ENCODE measurements at regions not wholly inside any gene's neighbourhood (a gene's known extent, or its start where the extent isn't known, plus 50 kb on each side); places are given as distances from the start of the nearest gene placed in this dataset.

DNA sequence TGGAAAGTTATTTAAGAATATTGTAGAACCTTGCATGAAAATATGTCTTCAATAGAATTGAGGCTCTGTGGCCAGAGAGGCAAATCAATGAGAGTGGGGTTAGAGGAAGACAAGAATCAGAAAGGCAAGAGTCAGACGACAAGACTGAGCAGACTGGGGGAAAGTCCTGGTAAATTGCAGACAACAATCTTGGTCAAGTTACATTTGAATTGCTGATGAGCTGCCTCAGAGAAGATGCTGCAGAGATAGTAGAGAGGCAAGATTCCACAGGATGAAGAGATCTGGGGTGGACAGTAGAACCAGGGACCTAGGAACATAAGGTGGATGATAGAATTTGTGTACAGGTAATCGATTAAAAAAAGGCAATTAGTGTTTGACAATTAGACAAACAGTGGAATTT is 133.8 kb downstream of the RXFP2 start:
- no peak for DNase-seq

DNA sequence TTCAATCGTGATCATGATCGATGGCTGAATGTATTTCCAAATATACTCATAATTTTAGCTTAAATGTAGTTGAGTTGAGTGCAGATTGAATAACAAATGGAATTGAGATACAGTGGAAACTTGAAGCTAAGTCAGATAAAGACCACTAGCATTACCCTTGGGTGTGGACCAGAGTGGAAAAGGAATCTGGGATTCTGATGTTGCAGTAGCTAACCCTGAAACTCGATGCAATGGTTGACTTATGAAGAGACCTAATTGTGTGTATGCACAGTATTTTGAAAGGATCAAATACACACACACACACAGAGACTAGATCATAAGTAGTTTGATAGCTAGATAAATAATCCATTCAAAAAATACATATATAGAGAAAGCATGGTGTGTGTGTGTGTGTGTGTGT is 135.8 kb downstream of the RXFP2 start:
- intact Hi-C loops (cut with DNase I; ENCODE audit: low total_unique reads) = no loop called here
- whole genome bisulfite sequencing, 5 donors = 71 to 87% (median 77%) methylated on average over 3 of the region's 3 CpGs
- Histone ChIP-seq H3K4me3 (no peak overlapping the region), H3K27ac (no peak overlapping the region), H3K4me1 (peaks cover 0 to 12% (median 4%) of the 10 kb centered on the region in 4 donors), H3K27me3 (no peaks in the 10 kb centered on the region), H3K36me3 (no peaks in the 10 kb centered on the region), H3K9me3 (no peaks in the 10 kb centered on the region)
- no peak for DNase-seq
- TF ChIP-seq EP300 (IDR thresholded peaks at IDR 0.05) (no peak), POLR2A (IDR thresholded peaks at IDR 0.05) (no peak), POLR2AphosphoS5 (IDR thresholded peaks at IDR 0.05) (no peak)
- TF ChIP-seq, protein P1, sequence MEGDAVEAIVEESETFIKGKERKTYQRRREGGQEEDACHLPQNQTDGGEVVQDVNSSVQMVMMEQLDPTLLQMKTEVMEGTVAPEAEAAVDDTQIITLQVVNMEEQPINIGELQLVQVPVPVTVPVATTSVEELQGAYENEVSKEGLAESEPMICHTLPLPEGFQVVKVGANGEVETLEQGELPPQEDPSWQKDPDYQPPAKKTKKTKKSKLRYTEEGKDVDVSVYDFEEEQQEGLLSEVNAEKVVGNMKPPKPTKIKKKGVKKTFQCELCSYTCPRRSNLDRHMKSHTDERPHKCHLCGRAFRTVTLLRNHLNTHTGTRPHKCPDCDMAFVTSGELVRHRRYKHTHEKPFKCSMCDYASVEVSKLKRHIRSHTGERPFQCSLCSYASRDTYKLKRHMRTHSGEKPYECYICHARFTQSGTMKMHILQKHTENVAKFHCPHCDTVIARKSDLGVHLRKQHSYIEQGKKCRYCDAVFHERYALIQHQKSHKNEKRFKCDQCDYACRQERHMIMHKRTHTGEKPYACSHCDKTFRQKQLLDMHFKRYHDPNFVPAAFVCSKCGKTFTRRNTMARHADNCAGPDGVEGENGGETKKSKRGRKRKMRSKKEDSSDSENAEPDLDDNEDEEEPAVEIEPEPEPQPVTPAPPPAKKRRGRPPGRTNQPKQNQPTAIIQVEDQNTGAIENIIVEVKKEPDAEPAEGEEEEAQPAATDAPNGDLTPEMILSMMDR (IDR thresholded peaks at IDR 0.05) = no peak

More for the DNA sequence above, 133.8 kb downstream of the RXFP2 start:
- H3K27me3 ChIP-seq = no peaks in the 10 kb centered on the region
- 83 to 89% (median 85%) methylated on average over 2 of the region's 2 CpGs for WGBS, 5 donors
- peaks cover 0 to 10% (median 4%) of the 10 kb centered on the region in 4 donors for H3K4me1 ChIP-seq
- intact Hi-C loops (cut with DNase I; ENCODE audit: low total_unique reads) = no loop called here
- no peaks in the 10 kb centered on the region for H3K36me3 ChIP-seq
- TF ChIP-seq EP300 (IDR thresholded peaks at IDR 0.05) (no peak), POLR2AphosphoS5 (IDR thresholded peaks at IDR 0.05) (no peak), POLR2A (IDR thresholded peaks at IDR 0.05) (no peak)
- TF ChIP-seq, protein P1 (IDR thresholded peaks at IDR 0.05) = no peak
- no peak overlapping the region for H3K4me3 ChIP-seq
- no peaks in the 10 kb centered on the region for H3K9me3 ChIP-seq
- H3K27ac ChIP-seq = no peak overlapping the region

DNA sequence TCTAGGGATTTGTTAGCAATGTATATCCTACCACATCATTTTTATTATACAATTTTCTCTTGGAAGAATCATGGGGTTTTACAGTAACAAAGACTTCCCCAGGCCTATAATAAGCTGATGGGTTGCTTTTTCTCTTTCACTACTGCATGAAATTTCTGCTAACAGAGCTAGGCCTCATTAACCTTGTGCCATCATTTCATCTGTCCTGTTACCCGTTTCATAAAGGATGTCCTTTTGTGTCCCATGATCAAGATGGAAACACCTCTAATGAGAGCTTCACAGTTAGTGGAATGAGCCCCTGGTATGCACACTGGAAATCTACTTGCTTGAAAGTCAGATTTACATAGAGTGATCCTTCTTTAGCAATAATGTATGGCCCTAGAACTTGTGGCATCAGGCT is 138.7 kb downstream of the RXFP2 start:
- TF ChIP-seq, protein P1 (IDR thresholded peaks at IDR 0.05) = no peak
- TF ChIP-seq POLR2A (IDR thresholded peaks at IDR 0.05) (no peak), POLR2AphosphoS5 (IDR thresholded peaks at IDR 0.05) (no peak), EP300 (IDR thresholded peaks at IDR 0.05) (no peak)
- H3K4me3 ChIP-seq = no peak overlapping the region
- H3K9me3 ChIP-seq = no peaks in the 10 kb centered on the region
- H3K27ac ChIP-seq = no peak overlapping the region
- intact Hi-C loops (cut with DNase I; ENCODE audit: low total_unique reads) = no loop called here
- no peak for DNase-seq
- H3K36me3 ChIP-seq = no peaks in the 10 kb centered on the region
- H3K27me3 ChIP-seq = no peaks in the 10 kb centered on the region
- peaks cover 0 to 21% (median 4%) of the 10 kb centered on the region in 4 donors for H3K4me1 ChIP-seq
- 74 to 97% (median 83%) methylated on average over 1 of the region's 1 CpG for WGBS, 5 donors

DNA sequence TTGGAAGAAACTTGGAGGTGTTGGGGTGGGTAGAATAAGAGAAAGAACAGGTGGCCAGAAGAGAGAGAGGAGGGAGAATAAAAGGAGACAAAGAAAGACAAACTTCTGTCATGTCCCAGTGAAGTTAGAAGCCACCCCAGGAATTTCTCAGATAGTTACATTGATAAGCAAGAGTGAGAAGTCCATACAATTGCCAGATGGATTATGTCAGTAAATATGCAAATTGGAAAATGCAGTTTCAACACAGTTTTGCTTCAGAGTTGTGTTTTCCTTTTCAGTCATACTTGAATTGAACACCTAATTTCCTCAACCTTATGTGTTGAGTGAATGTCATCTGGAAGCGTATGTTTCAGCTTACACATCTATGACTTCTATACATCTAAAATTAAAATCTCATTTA is 139.2 kb downstream of the RXFP2 start:
- 93 to 100% (median 98%) methylated on average over 1 of the region's 1 CpG for whole genome bisulfite sequencing, 5 donors
- Histone ChIP-seq H3K4me1 (peaks cover 0 to 21% (median 4%) of the 10 kb centered on the region in 4 donors), H3K27me3 (no peaks in the 10 kb centered on the region), H3K4me3 (no peak overlapping the region), H3K27ac (no peak overlapping the region), H3K9me3 (no peaks in the 10 kb centered on the region), H3K36me3 (no peaks in the 10 kb centered on the region)
- no peak for DNase-seq
- intact Hi-C loops (cut with DNase I; ENCODE audit: low total_unique reads) = no loop called here
- no peak for TF ChIP-seq POLR2AphosphoS5 (IDR thresholded peaks at IDR 0.05)
- TF ChIP-seq POLR2A (IDR thresholded peaks at IDR 0.05) = no peak
- TF ChIP-seq, protein P1 (IDR thresholded peaks at IDR 0.05) = no peak
- TF ChIP-seq EP300 (IDR thresholded peaks at IDR 0.05) = no peak

Data from stomach (tissue), 8 donors.